CD4-positive, alpha-beta T cell (primary cell): ENCODE measurements at regions not wholly inside any gene's neighbourhood (a gene's known extent, or its start where the extent isn't known, plus 50 kb on each side); places are given as distances from the start of the nearest gene placed in this dataset.

Source experiments
- ATAC-seq: fragments of 200-7000 bp; cut with Tn5 transposase; one replicate; pipeline ENCODE4 v1.10.0; 2022; ENCODE audit warnings: mild to moderate bottlenecking; ENCODE audit not compliant: poor library complexity
- CTCF ChIA-PET: fragments of 350-600 bp; sonication (Branson Sonifier 250); formaldehyde crosslinking; loops from one replicate; lab custom pipeline; 2021; ENCODE audit warnings: antibody characterized with exemption, inconsistent platforms; lab: Charles Lee
- POLR2A ChIA-PET: fragments of 350-600 bp; sonication (Branson Sonifier 250); formaldehyde crosslinking; loops from one replicate; lab custom pipeline; 2021; ENCODE audit warnings: antibody characterized with exemption, inconsistent platforms; lab: Charles Lee
- DNase-seq, 14 experiments: peaks; one replicate each; pipeline ENCODE4 v3.0.0-alpha.2; 2013 to 2020; ENCODE audit warnings: mixed read lengths in 2 of 14
- H3K27ac ChIP-seq, 2 donors: one replicate each; pipeline versions ENCODE4 v1.5.1 to v1.7.0; 2013; ENCODE audit warnings: low read length in 2 of 2, low read depth in 1 of 2, mild to moderate bottlenecking in 1 of 2
- H3K27me3 ChIP-seq, 2 experiments: 1 replicate in 1 of 2; 2 replicates in 1 of 2; pipeline versions ENCODE4 v1.6.1 to v1.7.0; 2013; ENCODE audit warnings: low read length in 2 of 2, control low read depth in 1 of 2, mild to moderate bottlenecking in 1 of 2, moderate library complexity in 1 of 2; ENCODE audit not compliant: insufficient read depth in 2 of 2, control insufficient read depth in 1 of 2
- H3K36me3 ChIP-seq: one replicate; pipeline ENCODE4 v1.6.1; 2013; ENCODE audit warnings: low read length, control low read depth; ENCODE audit not compliant: insufficient read depth
- H3K4me1 ChIP-seq: one replicate; pipeline ENCODE4 v1.6.1; 2013; ENCODE audit warnings: low read length, control low read depth; ENCODE audit not compliant: insufficient read depth
- H3K4me3 ChIP-seq: one replicate; pipeline ENCODE4 v1.5.1; 2013; ENCODE audit warnings: mild to moderate bottlenecking, low read length, moderate library complexity
- H3K9me3 ChIP-seq, 2 experiments: 1 replicate in 1 of 2; 2 replicates in 1 of 2; pipeline versions ENCODE4 v1.6.1 to v1.7.0; 2013; ENCODE audit warnings: low read length in 2 of 2, mild to moderate bottlenecking in 2 of 2, control low read depth in 1 of 2, moderate library complexity in 1 of 2; ENCODE audit not compliant: control insufficient read depth in 1 of 2, insufficient read depth in 1 of 2
- H3K27ac Mint-ChIP-seq: one replicate; pipeline ENCODE4 v1.8.0; 2020; ENCODE audit warnings: mixed read lengths
- H3K27me3 Mint-ChIP-seq: one replicate; pipeline ENCODE4 v1.8.0; 2021; ENCODE audit warnings: mixed read lengths
- H3K36me3 Mint-ChIP-seq: one replicate; pipeline ENCODE4 v1.8.0; 2021; ENCODE audit warnings: low read depth, mixed read lengths
- H3K4me1 Mint-ChIP-seq: one replicate; pipeline ENCODE4 v1.8.0; 2021; ENCODE audit warnings: low read depth, mixed read lengths
- H3K4me3 Mint-ChIP-seq: one replicate; pipeline ENCODE4 v1.8.0; 2020; ENCODE audit warnings: mild to moderate bottlenecking, mixed read lengths
- H3K9me3 Mint-ChIP-seq: one replicate; pipeline ENCODE4 v1.8.0; 2020; ENCODE audit warnings: mixed read lengths
- CTCF ChIP-seq: fragments of 200-600 bp; IDR thresholded peaks from one replicate; pipeline ENCODE4 v1.8.0; 2022; ENCODE audit warnings: antibody characterized with exemption, mild to moderate bottlenecking
- intact Hi-C, 2 experiments: fragments of 100-400 bp; cut with DNase I in 1 of 2; cut with micrococcal nuclease in 1 of 2; formaldehyde crosslinking; loops; one replicate each; pipeline versions ENCODE4 v1.15.1 to v1.9.0; 2023 to 2025; cut with DNase I, micrococcal nuclease

- H3K36me3 ChIP-seq, result no peaks in the 10 kb centered on the region
- H3K4me1 ChIP-seq, result peaks cover 20% of the 10 kb centered on the region
- peaks cover 0 to 30% of the 10 kb centered on the region in 2 experiments for H3K9me3 ChIP-seq
- no peak overlapping the region for H3K4me3 Mint-ChIP-seq
- ChIA-PET POLR2A (no interaction called here), CTCF (no interaction called here)
- H3K4me3 ChIP-seq, result no peak overlapping the region
- no peak overlapping the region for H3K27ac ChIP-seq
- ATAC-seq (no peak), DNase-seq (no peak)
- intact Hi-C loops, result no loop called here
- peaks cover 18% of the 10 kb centered on the region for H3K4me1 Mint-ChIP-seq
- no peak for TF ChIP-seq CTCF
- H3K36me3 Mint-ChIP-seq, result no peaks in the 10 kb centered on the region
- H3K27me3 ChIP-seq, result peaks cover 52 to 83% of the 10 kb centered on the region in 2 experiments
- H3K27ac Mint-ChIP-seq, result no peak overlapping the region
- H3K9me3 Mint-ChIP-seq, result no peaks in the 10 kb centered on the region
- peaks cover 94% of the 10 kb centered on the region for H3K27me3 Mint-ChIP-seq
These were observed 65.2 kb upstream of the TMEM33 start for GRCh38 chr4:41870035-41870434.

DNA sequence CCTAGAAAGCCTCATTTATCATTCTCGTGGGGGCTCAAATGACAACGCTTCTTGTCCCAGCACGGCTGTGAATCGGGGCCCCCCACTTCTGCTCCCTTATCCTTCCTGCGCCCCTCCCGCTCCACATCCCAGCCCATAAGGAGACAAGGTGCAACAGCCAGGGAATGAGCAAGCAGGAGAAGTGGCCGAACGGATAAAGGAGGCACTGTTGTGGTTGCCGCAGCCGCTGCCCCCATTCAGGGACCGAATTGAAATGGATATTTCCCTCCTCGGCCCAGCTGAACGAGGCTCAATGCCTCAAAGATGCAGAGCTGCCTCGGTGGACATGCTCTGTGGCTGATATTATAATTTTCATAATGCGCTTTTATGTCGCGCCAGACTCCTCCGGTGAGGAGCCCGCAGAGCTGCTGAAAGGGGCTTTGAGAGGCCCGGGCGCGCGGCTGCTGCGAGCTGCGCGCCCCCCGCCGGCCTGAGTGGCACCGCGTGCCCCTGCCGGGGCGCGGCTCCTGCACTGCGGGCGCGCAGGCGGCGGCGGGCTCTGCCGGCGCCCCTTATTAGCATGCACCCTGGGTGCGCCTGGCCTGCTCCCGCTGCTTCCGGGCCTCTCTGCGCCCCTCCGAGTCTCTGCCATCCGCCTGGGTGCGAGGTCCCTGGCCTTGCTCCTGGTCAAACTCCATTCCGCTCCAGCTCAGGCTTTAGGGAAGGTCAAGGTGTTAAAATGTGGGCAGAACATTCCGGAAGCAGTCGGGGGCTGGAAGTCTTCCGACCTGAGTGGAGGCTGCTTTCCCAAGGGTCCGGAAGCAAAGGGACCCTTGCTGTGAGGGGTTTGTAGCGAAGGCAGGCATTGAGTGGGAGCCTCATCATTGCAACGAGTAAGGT lies 68.2 kb upstream of the TMEM33 start:
- no peak overlapping the region for H3K4me3 ChIP-seq
- H3K27ac ChIP-seq, result no peak overlapping the region
- H3K27me3 Mint-ChIP-seq, result peaks cover 94% of the 10 kb centered on the region
- peaks cover 2% of the 10 kb centered on the region for H3K9me3 Mint-ChIP-seq
- DNase-seq, result no peak
- H3K36me3 Mint-ChIP-seq, result no peaks in the 10 kb centered on the region
- H3K36me3 ChIP-seq, result no peaks in the 10 kb centered on the region
- intact Hi-C loops, result no loop called here
- H3K9me3 ChIP-seq, result peaks cover 4 to 24% of the 10 kb centered on the region in 2 experiments
- H3K27ac Mint-ChIP-seq, result no peak overlapping the region
- H3K4me1 Mint-ChIP-seq, result peaks cover 18% of the 10 kb centered on the region
- CTCF ChIA-PET, result no interaction called here
- POLR2A ChIA-PET, result no interaction called here
- no peak for TF ChIP-seq CTCF
- H3K4me3 Mint-ChIP-seq, result no peak overlapping the region
- peaks cover 23% of the 10 kb centered on the region for H3K4me1 ChIP-seq
- peaks cover 42 to 79% of the 10 kb centered on the region in 2 experiments for H3K27me3 ChIP-seq
- no peak for ATAC-seq

GRCh38 chr4:41865981-41866798 lies 69.0 kb upstream of the TMEM33 start:
- DNase-seq (no peak), ATAC-seq (no peak)
- H3K4me3 ChIP-seq, result no peak overlapping the region
- Mint-ChIP-seq H3K27ac (no peak overlapping the region), H3K36me3 (no peaks in the 10 kb centered on the region), H3K4me1 (peaks cover 18% of the 10 kb centered on the region), H3K9me3 (peaks cover 2% of the 10 kb centered on the region), H3K27me3 (peaks cover 93% of the 10 kb centered on the region), H3K4me3 (no peak overlapping the region)
- peaks cover 42 to 75% of the 10 kb centered on the region in 2 experiments for H3K27me3 ChIP-seq
- H3K27ac ChIP-seq, result no peak overlapping the region
- CTCF ChIA-PET, result no interaction called here
- peaks cover 23% of the 10 kb centered on the region for H3K4me1 ChIP-seq
- no peaks in the 10 kb centered on the region for H3K36me3 ChIP-seq
- POLR2A ChIA-PET, result no interaction called here
- intact Hi-C loops, result no loop called here
- H3K9me3 ChIP-seq, result peaks cover 4 to 24% of the 10 kb centered on the region in 2 experiments
- TF ChIP-seq CTCF, result no peak
